H1 (cell line): ENCODE measurements at regions not wholly inside any gene's neighbourhood (a gene's known extent, or its start where the extent isn't known, plus 50 kb on each side); places are given as distances from the start of the nearest gene placed in this dataset.

Source experiments
- CTCF ChIA-PET: fragments of 300-600 bp; sonication (Branson Sonifier 250); formaldehyde crosslinking; loops from one replicate; lab custom pipeline; 2021; ENCODE audit not compliant: partially characterized antibody; lab: Charles Lee
- POLR2A ChIA-PET: fragments of 300-600 bp; sonication (Branson Sonifier 250); formaldehyde crosslinking; loops from one replicate; lab custom pipeline; 2021; ENCODE audit warnings: inconsistent platforms; ENCODE audit not compliant: partially characterized antibody; lab: Charles Lee
- DNase-seq, 2 experiments: peaks; one replicate each; pipeline versions ENCODE4 v3.0.0 to v3.0.0-alpha.2; 2010 to 2022; ENCODE audit warnings: low spot score in 2 of 2, low read depth in 1 of 2, mixed read lengths in 1 of 2
- FAIRE-seq: peaks from 2 replicates; lab custom pipeline; 2011; peaks lifted over from hg19 to GRCh38; lab: Jason Lieb, UNC
- H2AFZ ChIP-seq: 2 replicates; pipeline ENCODE4 v1.8.1; 2012; ENCODE audit warnings: low read length, inconsistent platforms
- H2AK5ac ChIP-seq: 2 replicates; pipeline ENCODE4 v1.6.1; 2013; ENCODE audit warnings: low read depth, low read length
- H2BK120ac ChIP-seq: replicated peaks from 2 replicates; pipeline ENCODE3; 2013; ENCODE audit warnings: low read depth, low read length, inconsistent platforms
- H2BK12ac ChIP-seq: 2 replicates; pipeline ENCODE4 v1.6.1; 2013; ENCODE audit warnings: low read depth, low read length
- H2BK15ac ChIP-seq: 2 replicates; pipeline ENCODE4 v1.6.1; 2013; ENCODE audit warnings: low read length
- H2BK20ac ChIP-seq: 2 replicates; pipeline ENCODE4 v1.6.1; 2013; ENCODE audit warnings: low read length
- H2BK5ac ChIP-seq: 2 replicates; pipeline ENCODE4 v1.6.1; 2013; ENCODE audit warnings: low read depth, low read length
- H3K14ac ChIP-seq: 2 replicates; pipeline ENCODE4 v1.6.1; 2013; ENCODE audit warnings: inconsistent platforms; ENCODE audit not compliant: insufficient read length
- H3K18ac ChIP-seq: 2 replicates; pipeline ENCODE4 v1.6.1; 2013; ENCODE audit warnings: low read length; ENCODE audit errors: extremely low read depth
- H3K23ac ChIP-seq: 2 replicates; pipeline ENCODE4 v1.6.1; 2013; ENCODE audit warnings: inconsistent platforms; ENCODE audit not compliant: insufficient read length
- H3K23me2 ChIP-seq: 2 replicates; pipeline ENCODE4 v1.6.1; 2013; ENCODE audit warnings: low read depth, low read length
- H3K27ac ChIP-seq: 2 replicates; pipeline ENCODE4 v1.6.1; 2011; ENCODE audit warnings: low read depth, low read length, inconsistent platforms
- H3K27me3 ChIP-seq, 4 experiments: replicated peaks in 1 of 4; 1 replicate in 1 of 4; 2 replicates in 3 of 4; pipeline versions ENCODE4 v1.6.1 to v1.8.1; 2011 to 2013; ENCODE audit warnings: low read length in 3 of 4, mild to moderate bottlenecking in 3 of 4, inconsistent platforms in 2 of 4, mixed read lengths in 2 of 4, moderate library complexity in 1 of 4; ENCODE audit not compliant: control insufficient read depth in 3 of 4, insufficient read depth in 3 of 4; ENCODE audit errors: extremely low read depth in 1 of 4
- H3K36me3 ChIP-seq, 4 experiments: 2 replicates each; pipeline versions ENCODE4 v1.6.1 to v1.8.1; 2011 to 2013; ENCODE audit warnings: mild to moderate bottlenecking in 4 of 4, low read length in 3 of 4, moderate library complexity in 2 of 4, control low read depth in 1 of 4, inconsistent platforms in 1 of 4; ENCODE audit not compliant: insufficient read depth in 4 of 4, control insufficient read depth in 2 of 4
- H3K4ac ChIP-seq: replicated peaks from 2 replicates; pipeline ENCODE3; 2013; ENCODE audit warnings: low read length, low read depth, mixed read lengths, inconsistent platforms; ENCODE audit not compliant: insufficient read length
- H3K4me1 ChIP-seq, 4 experiments: replicated peaks in 1 of 4; 1 replicate in 1 of 4; 2 replicates in 3 of 4; pipeline versions ENCODE4 v1.6.1 to v1.8.1; 2011 to 2013; ENCODE audit warnings: low read length in 3 of 4, inconsistent platforms in 2 of 4, mixed read lengths in 1 of 4; ENCODE audit not compliant: insufficient read depth in 4 of 4, control insufficient read depth in 3 of 4
- H3K4me2 ChIP-seq, 2 experiments: 2 replicates each; pipeline versions ENCODE4 v1.6.1 to v1.8.1; 2011 to 2013; ENCODE audit warnings: low read depth in 2 of 2, low read length in 2 of 2, control low read depth in 1 of 2, inconsistent platforms in 1 of 2, mild to moderate bottlenecking in 1 of 2; ENCODE audit not compliant: insufficient read depth in 1 of 2
- H3K4me3 ChIP-seq, 4 experiments: fragments of 200-600, 300-600 bp in 1 of 4; sonication (generic), shearing (Covaris generic), sonication (Bioruptor Twin) in 1 of 4; 2 replicates each; pipeline versions ENCODE4 v1.5.1 to v1.8.1; 2011 to 2016; ENCODE audit warnings: low read length in 4 of 4, low read depth in 3 of 4, control low read depth in 2 of 4, inconsistent platforms in 2 of 4, mild to moderate bottlenecking in 2 of 4, mixed read lengths in 1 of 4, moderate library complexity in 1 of 4; ENCODE audit not compliant: insufficient read depth in 2 of 4; ENCODE audit errors: extremely low read depth in 1 of 4
- H3K56ac ChIP-seq: replicated peaks from 2 replicates; pipeline ENCODE3; 2013; ENCODE audit warnings: low read depth, mild to moderate bottlenecking, mixed read lengths, low read length, inconsistent platforms; ENCODE audit not compliant: insufficient read length
- H3K79me1 ChIP-seq: 2 replicates; pipeline ENCODE4 v1.6.1; 2013; ENCODE audit warnings: low read depth, low read length, control low read depth
- H3K79me2 ChIP-seq, 2 experiments: 2 replicates each; pipeline versions ENCODE4 v1.6.1 to v1.8.1; 2012 to 2013; ENCODE audit warnings: low read length in 2 of 2, mild to moderate bottlenecking in 2 of 2, inconsistent platforms in 1 of 2; ENCODE audit not compliant: insufficient read depth in 2 of 2, control insufficient read depth in 1 of 2
- H3K9ac ChIP-seq, 4 experiments: replicated peaks in 1 of 4; 1 replicate in 1 of 4; 2 replicates in 3 of 4; pipeline versions ENCODE4 v1.6.1 to v1.8.1; 2011 to 2013; ENCODE audit warnings: low read depth in 3 of 4, low read length in 3 of 4, control low read depth in 2 of 4, mild to moderate bottlenecking in 2 of 4, moderate library complexity in 2 of 4, inconsistent platforms in 1 of 4; ENCODE audit errors: extremely low read depth in 1 of 4
- H3K9me3 ChIP-seq, 2 experiments: 2 replicates each; pipeline versions ENCODE4 v1.6.1 to v1.8.1; 2012 to 2013; ENCODE audit warnings: mild to moderate bottlenecking in 2 of 2, moderate library complexity in 2 of 2, control low read depth in 1 of 2, inconsistent platforms in 1 of 2, low read depth in 1 of 2, low read length in 1 of 2, mixed read lengths in 1 of 2; ENCODE audit not compliant: insufficient read depth in 2 of 2
- H4K20me1 ChIP-seq, 2 experiments: replicated peaks in 1 of 2; 2 replicates each; pipeline versions ENCODE3 to v1.8.1; 2011 to 2013; ENCODE audit warnings: inconsistent platforms in 2 of 2, low read length in 2 of 2, mild to moderate bottlenecking in 1 of 2; ENCODE audit not compliant: insufficient read depth in 2 of 2, control insufficient read depth in 1 of 2
- H4K5ac ChIP-seq: 2 replicates; pipeline ENCODE4 v1.6.1; 2013; ENCODE audit warnings: low read length, low read depth, mixed read lengths, inconsistent platforms; ENCODE audit not compliant: insufficient read length
- H4K8ac ChIP-seq: 2 replicates; pipeline ENCODE4 v1.8.0; 2013; ENCODE audit warnings: mild to moderate bottlenecking, moderate library complexity, low read length, inconsistent platforms; ENCODE audit not compliant: insufficient read depth; ENCODE audit errors: extremely low read depth
- H4K91ac ChIP-seq: replicated peaks from 2 replicates; pipeline ENCODE3; 2013; ENCODE audit warnings: low read length, mixed read lengths, inconsistent platforms; ENCODE audit not compliant: insufficient read length
- ASH2L ChIP-seq: fragments of 200-600, 300-600 bp; sonication (generic); IDR thresholded peaks from one replicate; pipeline ENCODE4 v1.7.1; 2017; ENCODE audit warnings: low read length
- BRCA1 ChIP-seq: IDR thresholded peaks from 2 replicates; pipeline ENCODE4 v1.6.1; 2012; ENCODE audit warnings: low read depth, low read length, improper control_type of control experiment
- CBX8 ChIP-seq: fragments of 300-800, 300-1000 bp; sonication (generic); IDR thresholded peaks from 2 replicates; pipeline ENCODE4 v1.7.1; 2016; ENCODE audit warnings: low read depth, low read length, borderline replicate concordance
- JUN ChIP-seq: IDR thresholded peaks from 2 replicates; pipeline ENCODE4 v1.6.1; 2011; ENCODE audit warnings: low read depth, mild to moderate bottlenecking, improper control_type of control experiment, low read length
- NANOG ChIP-seq: IDR thresholded peaks from 2 replicates; pipeline ENCODE4 v1.6.1; 2011; ENCODE audit warnings: low read length, low read depth, mild to moderate bottlenecking, inconsistent platforms; ENCODE audit not compliant: insufficient read depth, poor library complexity, severe bottlenecking
- NRF1 ChIP-seq: IDR thresholded peaks from 2 replicates; pipeline ENCODE4 v1.6.1; 2011; ENCODE audit warnings: mild to moderate bottlenecking, low read depth, low read length, improper control_type of control experiment
- POU5F1 ChIP-seq: IDR thresholded peaks from 2 replicates; pipeline ENCODE4 v1.6.1; 2011; ENCODE audit warnings: low read depth, mild to moderate bottlenecking, low read length, moderate library complexity
- RAD21 ChIP-seq, 2 experiments: IDR thresholded peaks in 1 of 2; conservative IDR thresholded peaks in 1 of 2; 2 replicates each; pipeline ENCODE4 v1.6.1; 2011; ENCODE audit warnings: low read depth in 2 of 2, low read length in 2 of 2, improper control_type of control experiment in 1 of 2, inconsistent platforms in 1 of 2, mild to moderate bottlenecking in 1 of 2, moderate library complexity in 1 of 2
- RBBP5 ChIP-seq: IDR thresholded peaks from 2 replicates; pipeline ENCODE4 v1.7.1; 2012; ENCODE audit warnings: low read depth, mild to moderate bottlenecking, inconsistent platforms, low read length, moderate library complexity, borderline replicate concordance
- RXRA ChIP-seq: IDR thresholded peaks from 2 replicates; pipeline ENCODE4 v1.6.1; 2011; ENCODE audit warnings: low read depth, mild to moderate bottlenecking, low read length, moderate library complexity; ENCODE audit not compliant: insufficient read depth
- SIN3A ChIP-seq, 2 experiments: IDR thresholded peaks in 1 of 2; conservative IDR thresholded peaks in 1 of 2; 2 replicates each; pipeline ENCODE4 v1.6.1; 2011 to 2012; ENCODE audit warnings: low read length in 2 of 2, improper control_type of control experiment in 1 of 2, low read depth in 1 of 2, mild to moderate bottlenecking in 1 of 2
- SRF ChIP-seq: IDR thresholded peaks from 2 replicates; pipeline ENCODE4 v1.6.1; 2011; ENCODE audit warnings: mild to moderate bottlenecking, low read depth, low read length, moderate library complexity
- TAF7 ChIP-seq: optimal IDR thresholded peaks from 2 replicates; pipeline ENCODE3; 2011; ENCODE audit warnings: low read depth, mild to moderate bottlenecking, inconsistent platforms, low read length, moderate library complexity, borderline replicate concordance
- WGBS, 2 experiments: shearing (Covaris generic) in 1 of 2; methylation state at CpG; one replicate each; pipeline versions ENCODE4 v1.1.6 to v1.1.7; 2013 to 2015; ENCODE audit warnings: low lambda C conversion rate in 2 of 2, mixed read lengths in 2 of 2, inconsistent platforms in 1 of 2, low coverage in 1 of 2, missing lambda C conversion rate in 1 of 2; ENCODE audit not compliant: insufficient replicate concordance in 2 of 2, insufficient coverage in 1 of 2, insufficient read length in 1 of 2; ENCODE audit errors: extremely low coverage in 1 of 2, missing lambda C conversion rate in 1 of 2; 5-methylcytosine and 5-hydroxymethylcytosine counted together

- no peak overlapping the region for H3K4me2 ChIP-seq
- FAIRE-seq (no peak), DNase-seq (peak in 1 of 2 experiments; percentile 33)
- no peaks in the 10 kb centered on the region for H3K79me1 ChIP-seq
- no peak overlapping the region for H2BK15ac ChIP-seq
- H4K8ac ChIP-seq = no peak overlapping the region
- peaks cover 0 to 6% of the 10 kb centered on the region in 2 experiments for H4K20me1 ChIP-seq
- H3K27ac ChIP-seq = no peak overlapping the region
- H3K23ac ChIP-seq = no peak overlapping the region
- H2BK5ac ChIP-seq = no peak overlapping the region
- H3K14ac ChIP-seq = no peak overlapping the region
- no peaks in the 10 kb centered on the region for H3K79me2 ChIP-seq
- H4K5ac ChIP-seq = no peak overlapping the region
- H2AK5ac ChIP-seq = no peak overlapping the region
- H2BK120ac ChIP-seq = no peak overlapping the region
- POLR2A ChIA-PET = no interaction called here
- peak overlapping the region; percentile 42 for H4K91ac ChIP-seq
- CTCF ChIA-PET = interaction anchor here (1.2 kb wide), 1 partner anchor 20 kb away, joined by 4 read pairs; no protein-coding TSS in a partner anchor
- H3K23me2 ChIP-seq = peaks cover 7% of the 10 kb centered on the region; the same call in 1 of the 2 replicates
- H3K18ac ChIP-seq = no peak overlapping the region
- H3K4ac ChIP-seq = no peak overlapping the region
- peaks cover 0 to 11% of the 10 kb centered on the region in 2 experiments; a peak in 2 of 4 replicates for H3K9me3 ChIP-seq
- no peak overlapping the region for H3K9ac ChIP-seq
- no peaks in the 10 kb centered on the region for H3K4me1 ChIP-seq
- H3K56ac ChIP-seq = no peak overlapping the region
- H3K36me3 ChIP-seq = no peaks in the 10 kb centered on the region; a peak in 1 of 8 replicates
- WGBS, 2 experiments = 91% methylated on average over 16 of the region's 17 CpGs; no CpG with 5 or more reads in 1 of the 2 experiments
- 0 out of 2 replicates have a peak overlapping the region, but pooled peaks have one; percentile 27 for H2BK12ac ChIP-seq
- no peaks in the 10 kb centered on the region for H3K27me3 ChIP-seq
- H2BK20ac ChIP-seq = no peak overlapping the region
- no peak overlapping the region for H2AFZ ChIP-seq
- H3K4me3 ChIP-seq = no peak overlapping the region
- TF ChIP-seq SRF = no peak
- no peak for TF ChIP-seq RAD21 (IDR thresholded peaks at IDR 0.05 in 1 of 2, conservative IDR thresholded peaks at IDR 0.05 in 1 of 2; ENCODE audit: low read depth in 2 of 2, low read length in 2 of 2)
- TF ChIP-seq CBX8 = no peak
- TF ChIP-seq POU5F1 = no peak
- no peak for TF ChIP-seq JUN
- TF ChIP-seq BRCA1 = no peak
- no peak for TF ChIP-seq ASH2L
- TF ChIP-seq SIN3A (conservative IDR thresholded peaks at IDR 0.05 in 1 of 2, IDR thresholded peaks at IDR 0.05 in 1 of 2; ENCODE audit: low read depth in 1 of 2, low read length in 2 of 2) = no peak
- TF ChIP-seq RXRA = no peak
- no peak for TF ChIP-seq NANOG
- TF ChIP-seq NRF1 = no peak
- no peak for TF ChIP-seq TAF7
- TF ChIP-seq RBBP5 = no peak
Observed at GRCh38 chr22:49590851-49591445, 236.7 kb downstream of the BRD1 start.
